Activated CD4-positive, alpha-beta memory T cell treated with anti-CD3 and anti-CD28 coated beads, Interleukin-2, amount 10 ng/mL, durations not matched to agents 7 days and 5 days (primary cell): ENCODE measurements at regions not wholly inside any gene's neighbourhood (a gene's known extent, or its start where the extent isn't known, plus 50 kb on each side); places are given as distances from the start of the nearest gene placed in this dataset.
"Not testable (repeated sequence)": the region's sequence is repeated elsewhere in the genome, so short reads cannot be mapped to it uniquely, and the experiment has no call there.

Experiments used
- CTCF ChIA-PET: fragments of 350-600 bp; sonication (Branson Sonifier 250); formaldehyde crosslinking; loops from one replicate; lab custom pipeline; 2021; ENCODE audit warnings: antibody characterized with exemption, inconsistent platforms; lab: Charles Lee
- POLR2A ChIA-PET: fragments of 350-600 bp; sonication (Branson Sonifier 250); formaldehyde crosslinking; loops from one replicate; lab custom pipeline; 2021; ENCODE audit warnings: antibody characterized with exemption; lab: Charles Lee
- DNase-seq: peaks from one replicate; pipeline ENCODE4 v3.0.0-alpha.2; 2020
- H3K27ac Mint-ChIP-seq: one replicate; pipeline ENCODE4 v1.8.0; 2021; ENCODE audit warnings: mild to moderate bottlenecking, mixed read lengths
- H3K27me3 Mint-ChIP-seq: one replicate; pipeline ENCODE4 v1.8.0; 2021; ENCODE audit warnings: mixed read lengths
- H3K36me3 Mint-ChIP-seq: one replicate; pipeline ENCODE4 v1.8.0; 2021; ENCODE audit warnings: low read depth, mixed read lengths
- H3K4me1 Mint-ChIP-seq: one replicate; pipeline ENCODE4 v1.8.0; 2021; ENCODE audit warnings: mixed read lengths
- H3K4me3 Mint-ChIP-seq: one replicate; pipeline ENCODE4 v1.8.0; 2021; ENCODE audit warnings: mild to moderate bottlenecking, mixed read lengths
- H3K9me3 Mint-ChIP-seq: one replicate; pipeline ENCODE4 v1.8.0; 2021; ENCODE audit warnings: mixed read lengths

DNA sequence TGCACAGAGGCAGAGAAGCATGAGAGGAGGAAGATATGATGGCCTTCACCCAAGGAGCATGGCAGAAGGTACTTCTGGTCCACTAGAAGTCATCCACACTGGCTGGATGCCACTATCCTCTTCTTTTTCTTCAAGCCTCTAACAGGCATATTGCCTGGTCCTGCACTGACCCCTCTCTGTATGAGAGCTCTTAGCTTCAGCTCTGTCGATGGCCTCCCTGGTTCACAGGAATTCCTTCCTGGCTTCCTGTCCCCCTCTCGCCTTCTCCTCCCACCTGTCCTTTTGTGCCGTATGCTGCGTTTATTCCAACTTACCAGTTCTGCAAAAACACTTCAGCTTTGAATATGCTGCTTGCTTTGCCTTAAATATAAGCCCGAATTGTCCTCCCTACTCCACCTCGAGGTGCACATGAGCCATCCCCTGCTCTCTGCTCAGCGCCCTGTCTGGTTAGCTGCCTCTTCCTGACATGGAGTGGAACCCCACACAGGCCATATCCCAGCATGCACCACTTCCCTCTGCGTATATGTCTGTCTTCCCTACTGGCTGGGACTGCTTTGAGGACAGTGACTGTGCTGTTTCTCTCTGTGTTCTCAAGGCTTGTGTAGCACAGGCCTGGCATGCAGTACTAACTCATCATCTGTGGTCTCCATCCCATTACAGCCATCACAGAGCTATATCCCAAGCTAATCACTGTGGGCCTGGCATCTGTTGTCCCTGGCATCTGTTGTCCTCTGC lies 474.9 kb downstream of the EIPR1 start:
- no peaks in the 10 kb centered on the region for H3K27me3 Mint-ChIP-seq
- H3K27ac Mint-ChIP-seq: no peak overlapping the region
- H3K4me3 Mint-ChIP-seq: no peak overlapping the region
- H3K4me1 Mint-ChIP-seq: peaks cover 5% of the 10 kb centered on the region
- H3K9me3 Mint-ChIP-seq: no peaks in the 10 kb centered on the region
- ChIA-PET POLR2A (no interaction called here), CTCF (no interaction called here)
- no peaks in the 10 kb centered on the region for H3K36me3 Mint-ChIP-seq
- no peak for DNase-seq

GRCh38 chr2:2901384-2902345 lies 476.0 kb downstream of the EIPR1 start:
- H3K4me1 Mint-ChIP-seq: peaks cover 5% of the 10 kb centered on the region
- H3K27ac Mint-ChIP-seq: no peak overlapping the region
- H3K36me3 Mint-ChIP-seq: no peaks in the 10 kb centered on the region
- H3K27me3 Mint-ChIP-seq: no peaks in the 10 kb centered on the region
- no peak overlapping the region for H3K4me3 Mint-ChIP-seq
- DNase-seq: no peak
- H3K9me3 Mint-ChIP-seq: no peaks in the 10 kb centered on the region
- ChIA-PET CTCF (no interaction called here), POLR2A (no interaction called here)

- ChIA-PET CTCF (no interaction called here), POLR2A (no interaction called here)
- no peak for DNase-seq
- peaks cover 5% of the 10 kb centered on the region for H3K4me1 Mint-ChIP-seq
- no peak overlapping the region for H3K4me3 Mint-ChIP-seq
- no peaks in the 10 kb centered on the region for H3K27me3 Mint-ChIP-seq
- no peaks in the 10 kb centered on the region for H3K9me3 Mint-ChIP-seq
- H3K36me3 Mint-ChIP-seq: no peaks in the 10 kb centered on the region
- H3K27ac Mint-ChIP-seq: no peak overlapping the region
These were observed 477.8 kb downstream of the EIPR1 start for GRCh38 chr2:2899826-2900225.

DNA sequence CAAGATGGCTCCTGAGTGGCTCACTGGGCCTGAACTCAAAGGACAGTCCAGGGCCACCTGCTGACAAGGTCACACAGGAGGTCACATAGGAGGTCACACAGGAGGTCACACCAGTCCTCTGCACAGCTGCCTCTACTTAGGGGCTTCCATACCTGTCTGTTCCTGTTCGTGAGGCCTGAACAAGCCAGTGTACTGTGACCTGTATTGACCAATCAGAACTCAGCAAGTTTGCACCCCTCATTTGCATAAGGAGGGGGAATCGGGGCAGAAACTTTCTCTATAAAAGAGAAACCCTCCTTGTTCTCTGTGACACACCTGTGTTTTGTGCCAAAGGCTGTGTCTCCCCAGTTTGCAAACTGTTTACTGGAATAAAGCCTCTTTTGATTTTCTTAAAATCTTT lies 478.9 kb downstream of the EIPR1 start:
- Mint-ChIP-seq H3K27me3 (no peaks in the 10 kb centered on the region), H3K4me3 (no peak overlapping the region), H3K27ac (no peak overlapping the region), H3K36me3 (no peaks in the 10 kb centered on the region), H3K4me1 (peaks cover 5% of the 10 kb centered on the region), H3K9me3 (no peaks in the 10 kb centered on the region)
- ChIA-PET CTCF (no interaction called here), POLR2A (no interaction called here)
- no peak for DNase-seq

GRCh38 chr2:2896643-2897042 lies 481.0 kb downstream of the EIPR1 start:
- no peaks in the 10 kb centered on the region for H3K36me3 Mint-ChIP-seq
- H3K27me3 Mint-ChIP-seq: no peaks in the 10 kb centered on the region
- no peaks in the 10 kb centered on the region for H3K9me3 Mint-ChIP-seq
- DNase-seq: no peak
- ChIA-PET CTCF (no interaction called here), POLR2A (no interaction called here)
- H3K4me1 Mint-ChIP-seq: peaks cover under 1% of the 10 kb centered on the region
- no peak overlapping the region for H3K27ac Mint-ChIP-seq
- no peak overlapping the region for H3K4me3 Mint-ChIP-seq

DNA sequence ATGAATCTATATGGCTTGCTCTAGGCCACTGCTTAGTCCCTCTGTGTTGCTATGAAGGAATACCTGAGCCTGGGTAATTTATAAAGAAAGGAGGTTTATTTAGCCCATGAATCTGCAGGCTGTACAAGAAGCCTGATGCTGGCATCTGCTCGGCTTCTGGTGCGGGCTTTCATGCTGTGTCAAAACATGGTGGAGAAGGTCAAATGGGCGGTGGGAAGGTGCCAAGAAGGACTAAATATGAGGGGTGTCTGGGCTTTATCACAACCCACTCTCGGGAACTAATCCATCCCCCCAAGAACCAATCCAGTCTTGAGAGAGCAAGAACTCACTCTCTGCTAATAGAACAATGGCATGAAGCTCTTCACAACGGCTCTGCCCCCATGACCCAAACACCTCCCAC lies 481.6 kb downstream of the EIPR1 start:
- ChIA-PET CTCF (no interaction called here), POLR2A (no interaction called here)
- H3K27me3 Mint-ChIP-seq: no peaks in the 10 kb centered on the region
- no peak overlapping the region for H3K27ac Mint-ChIP-seq
- H3K36me3 Mint-ChIP-seq: no peaks in the 10 kb centered on the region
- H3K9me3 Mint-ChIP-seq: no peaks in the 10 kb centered on the region
- DNase-seq: no peak
- no peak overlapping the region for H3K4me3 Mint-ChIP-seq
- no peaks in the 10 kb centered on the region for H3K4me1 Mint-ChIP-seq

GRCh38 chr2:2894011-2894410 lies 483.6 kb downstream of the EIPR1 start:
- H3K9me3 Mint-ChIP-seq, H3K36me3 Mint-ChIP-seq, CTCF ChIA-PET, H3K4me3 Mint-ChIP-seq, H3K27ac Mint-ChIP-seq, POLR2A ChIA-PET, DNase-seq, H3K27me3 Mint-ChIP-seq, H3K4me1 Mint-ChIP-seq: not testable (repeated sequence)

DNA sequence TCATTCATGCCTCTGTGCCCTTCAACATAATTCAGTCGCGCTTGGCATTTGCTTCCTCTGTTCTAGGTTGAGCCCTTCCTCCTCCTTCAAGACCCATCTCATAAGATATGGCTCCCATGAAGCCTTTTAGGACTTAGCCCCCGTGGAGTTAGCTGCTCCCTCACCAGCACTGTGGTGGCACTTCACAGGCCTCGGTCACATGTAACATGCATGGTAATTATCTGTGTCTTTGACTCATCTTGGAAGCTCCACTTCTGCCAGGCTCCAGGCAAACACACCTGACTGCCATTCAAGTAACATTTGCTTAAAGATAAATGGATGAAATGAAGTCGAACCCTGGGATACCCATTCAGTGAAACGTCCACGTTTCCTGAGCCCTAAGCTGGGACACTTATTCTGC lies 484.7 kb downstream of the EIPR1 start:
- Mint-ChIP-seq H3K4me1 (no peaks in the 10 kb centered on the region), H3K9me3 (no peaks in the 10 kb centered on the region), H3K27ac (no peak overlapping the region), H3K4me3 (no peak overlapping the region), H3K27me3 (no peaks in the 10 kb centered on the region), H3K36me3 (no peaks in the 10 kb centered on the region)
- POLR2A ChIA-PET: no interaction called here
- CTCF ChIA-PET: no interaction called here
- no peak for DNase-seq

DNA sequence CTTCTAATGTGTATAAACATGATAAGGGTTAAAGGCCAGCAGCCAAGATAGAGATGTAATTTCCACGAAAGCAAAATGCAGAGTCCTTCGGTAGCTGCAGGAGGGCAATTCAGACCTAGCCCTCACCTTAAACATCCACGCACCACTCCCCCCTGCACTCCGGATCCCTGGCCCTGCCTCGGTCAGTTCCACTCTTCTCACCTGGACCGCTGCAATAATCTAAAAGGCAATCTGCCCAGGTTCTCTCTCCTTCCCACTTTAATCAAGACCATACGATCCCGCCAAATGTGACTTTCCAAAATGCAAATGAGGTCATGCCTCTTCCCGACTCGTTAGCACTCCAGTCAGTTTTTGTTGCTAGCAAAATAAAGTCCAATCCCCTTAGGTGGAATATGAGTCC lies 485.2 kb downstream of the EIPR1 start:
- ChIA-PET POLR2A (no interaction called here), CTCF (no interaction called here)
- H3K27ac Mint-ChIP-seq: no peak overlapping the region
- no peaks in the 10 kb centered on the region for H3K4me1 Mint-ChIP-seq
- H3K9me3 Mint-ChIP-seq: no peaks in the 10 kb centered on the region
- DNase-seq: no peak
- no peaks in the 10 kb centered on the region for H3K36me3 Mint-ChIP-seq
- no peak overlapping the region for H3K4me3 Mint-ChIP-seq
- no peaks in the 10 kb centered on the region for H3K27me3 Mint-ChIP-seq

GRCh38 chr2:2890901-2891300 lies 486.7 kb downstream of the EIPR1 start:
- Mint-ChIP-seq H3K4me3 (no peak overlapping the region), H3K36me3 (no peaks in the 10 kb centered on the region), H3K27me3 (peaks cover 3% of the 10 kb centered on the region), H3K27ac (no peak overlapping the region), H3K4me1 (no peaks in the 10 kb centered on the region), H3K9me3 (no peaks in the 10 kb centered on the region)
- ChIA-PET CTCF (no interaction called here), POLR2A (no interaction called here)
- no peak for DNase-seq

DNA sequence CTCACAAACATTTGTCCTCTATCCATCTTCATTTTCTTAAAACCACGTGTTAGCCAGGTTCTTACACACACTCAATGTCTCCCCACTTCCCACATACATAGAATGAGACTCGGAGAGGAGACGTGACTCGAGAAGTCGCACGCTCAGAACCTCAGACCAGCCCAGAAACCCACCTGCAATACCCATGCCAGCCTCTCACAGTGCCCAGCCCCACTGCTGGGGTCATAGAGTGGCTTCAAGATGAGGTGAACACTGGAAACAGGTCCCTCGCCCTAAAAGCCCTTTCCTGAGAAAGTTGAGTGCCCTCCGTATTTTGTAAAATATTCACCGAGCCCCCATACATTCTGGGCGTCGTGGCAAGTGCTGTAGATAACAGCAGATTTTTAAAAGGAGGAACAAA lies 487.4 kb downstream of the EIPR1 start:
- Mint-ChIP-seq H3K4me1 (no peaks in the 10 kb centered on the region), H3K27ac (no peak overlapping the region), H3K27me3 (peaks cover 3% of the 10 kb centered on the region), H3K9me3 (no peaks in the 10 kb centered on the region), H3K36me3 (no peaks in the 10 kb centered on the region), H3K4me3 (no peak overlapping the region)
- no peak for DNase-seq
- POLR2A ChIA-PET: no interaction called here
- CTCF ChIA-PET: no interaction called here

GRCh38 chr2:2889646-2890045 lies 488.0 kb downstream of the EIPR1 start:
- ChIA-PET CTCF (no interaction called here), POLR2A (no interaction called here)
- Mint-ChIP-seq H3K36me3 (no peaks in the 10 kb centered on the region), H3K27me3 (peaks cover 3% of the 10 kb centered on the region), H3K27ac (no peak overlapping the region), H3K9me3 (no peaks in the 10 kb centered on the region), H3K4me3 (no peak overlapping the region), H3K4me1 (no peaks in the 10 kb centered on the region)
- no peak for DNase-seq

DNA sequence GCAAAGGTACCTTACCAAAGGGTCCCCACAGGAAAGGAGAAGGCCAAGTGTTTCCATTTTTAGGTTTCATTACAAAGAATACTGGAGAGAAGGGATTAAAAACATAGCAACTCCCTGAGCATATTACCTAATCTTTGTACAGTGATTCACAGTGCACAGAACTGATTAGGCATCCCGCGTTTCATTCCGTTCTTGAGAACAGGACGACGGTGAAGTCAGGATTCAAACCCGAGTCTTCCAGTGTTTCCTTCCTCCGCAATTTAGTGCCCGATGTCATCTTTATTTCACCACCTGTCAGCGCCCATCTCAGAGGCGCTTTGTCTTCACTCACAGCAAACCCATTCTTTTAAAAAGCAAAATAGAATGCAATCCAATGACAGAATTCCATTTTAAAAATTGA lies 488.5 kb downstream of the EIPR1 start:
- no peaks in the 10 kb centered on the region for H3K9me3 Mint-ChIP-seq

More for the DNA sequence above, 488.5 kb downstream of the EIPR1 start:
- Mint-ChIP-seq H3K4me3 (no peak overlapping the region), H3K27ac (no peak overlapping the region), H3K36me3 (no peaks in the 10 kb centered on the region), H3K27me3 (peaks cover 3% of the 10 kb centered on the region), H3K4me1 (no peaks in the 10 kb centered on the region)
- POLR2A ChIA-PET: no interaction called here
- DNase-seq: no peak
- CTCF ChIA-PET: no interaction called here
